GM12878 (cell line): ENCODE measurements at regions not wholly inside any gene's neighbourhood (a gene's known extent, or its start where the extent isn't known, plus 50 kb on each side); places are given as distances from the start of the nearest gene placed in this dataset.

ENCODE experiments used
- ATAC-seq: fragments of 200-7000 bp; cut with Tn5 transposase; 3 replicates; pipeline ENCODE4 v1.9.1; 2020; ENCODE audit warnings: mild to moderate bottlenecking, moderate library complexity
- BruUV-seq: library from RNA; stranded (reverse); fragments of 400-500 nt; replicated peaks from 2 replicates; lab custom pipeline; 2021; lab: Mats Ljungman, UMichigan
- CTCF ChIA-PET: fragments of 300-600 bp; sonication (Branson Sonifier 250); formaldehyde crosslinking; extraction: SDS; loops from one replicate; lab custom pipeline; 2021; ENCODE audit warnings: inconsistent platforms; lab: Yijun Ruan, JAX
- POLR2A ChIA-PET: fragments of 350-600 bp; formaldehyde crosslinking; extraction: SDS; loops from one replicate; lab custom pipeline; 2021; ENCODE audit warnings: inconsistent platforms; lab: Charles Lee
- RAD21 ChIA-PET: fragments of 300-600 bp; sonication (Branson Sonifier 250); formaldehyde crosslinking; loops from one replicate; lab custom pipeline; 2023; ENCODE audit warnings: antibody characterized with exemption; ENCODE audit not compliant: unreplicated experiment; lab: Charles Lee
- SMC1A ChIA-PET: fragments of 300-600 bp; sonication (Branson Sonifier 250); formaldehyde crosslinking; loops from one replicate; lab custom pipeline; 2023; ENCODE audit not compliant: unreplicated experiment, uncharacterized antibody; lab: Charles Lee
- DNase-seq: peaks from one replicate; pipeline ENCODE4 v3.0.0-alpha.2; 2011; ENCODE audit warnings: low read depth, low spot score
- FAIRE-seq: peaks from 3 replicates; lab custom pipeline; 2011; peaks lifted over from hg19 to GRCh38; lab: Jason Lieb, UNC
- H2AFZ ChIP-seq: 2 replicates; pipeline ENCODE4 v1.6.0; 2011; ENCODE audit warnings: low read depth, low read length, control low read depth; ENCODE audit not compliant: control insufficient read depth
- H3K27ac ChIP-seq: 2 replicates; pipeline ENCODE4 v1.5.1; 2011; ENCODE audit warnings: control low read depth; ENCODE audit not compliant: control insufficient read depth, insufficient read depth
- H3K27me3 ChIP-seq, 2 experiments: replicated peaks in 1 of 2; 2 replicates each; pipeline versions ENCODE4 v1.6.0 to v1.6.1; 2011; ENCODE audit warnings: low read length in 1 of 2; ENCODE audit not compliant: control insufficient read depth in 2 of 2, insufficient read depth in 2 of 2
- H3K36me3 ChIP-seq, 2 experiments: 2 replicates each; pipeline ENCODE4 v1.5.1; 2011; ENCODE audit warnings: low read length in 1 of 2; ENCODE audit not compliant: control insufficient read depth in 2 of 2, insufficient read depth in 2 of 2
- H3K4me1 ChIP-seq: 2 replicates; pipeline ENCODE4 v1.6.1; 2011; ENCODE audit warnings: mild to moderate bottlenecking, low read length, moderate library complexity, mixed read lengths; ENCODE audit not compliant: control insufficient read depth, insufficient read depth
- H3K4me2 ChIP-seq: 2 replicates; pipeline ENCODE4 v1.6.0; 2011; ENCODE audit warnings: control low read depth; ENCODE audit not compliant: control insufficient read depth, insufficient read depth
- H3K4me3 ChIP-seq: fragments of 200-600 bp; sonication (generic); 2 replicates; pipeline ENCODE4 v1.5.1; 2016
- H3K79me2 ChIP-seq: 2 replicates; pipeline ENCODE4 v1.6.0; 2011; ENCODE audit warnings: low read length; ENCODE audit not compliant: control insufficient read depth, insufficient read depth
- H3K9ac ChIP-seq: 2 replicates; pipeline ENCODE4 v1.8.0; 2011; ENCODE audit warnings: low read length, control low read depth, mixed read lengths; ENCODE audit not compliant: control insufficient read depth, insufficient read depth
- H3K9me3 ChIP-seq: replicated peaks from 3 replicates; pipeline ENCODE4 v1.5.1; 2011; ENCODE audit warnings: mild to moderate bottlenecking, low read length; ENCODE audit not compliant: control insufficient read depth, insufficient read depth
- H4K20me1 ChIP-seq: 2 replicates; pipeline ENCODE4 v1.6.0; 2011; ENCODE audit not compliant: control insufficient read depth, insufficient read depth
- CHD1 ChIP-seq: IDR thresholded peaks from 2 replicates; pipeline ENCODE4 v1.6.1; 2012; ENCODE audit warnings: low read depth, low read length, improper control_type of control experiment
- GABPA ChIP-seq: IDR thresholded peaks from 2 replicates; pipeline ENCODE4 v1.6.1; 2014; ENCODE audit warnings: antibody characterized with exemption, low read depth, mild to moderate bottlenecking, inconsistent platforms
- HCFC1 ChIP-seq: fragments of 150-350 bp; IDR thresholded peaks from 2 replicates; pipeline ENCODE4 v1.6.1; 2014; ENCODE audit warnings: low read length
- JUNB ChIP-seq: IDR thresholded peaks from 2 replicates; pipeline ENCODE4 v1.6.1; 2016; ENCODE audit warnings: antibody characterized with exemption, mild to moderate bottlenecking
- JUND ChIP-seq: IDR thresholded peaks from 2 replicates; pipeline ENCODE4 v1.6.1; 2012; ENCODE audit warnings: low read depth, mild to moderate bottlenecking, low read length, improper control_type of control experiment, moderate library complexity
- MYB ChIP-seq: fragments of 150-350 bp; IDR thresholded peaks from 2 replicates; pipeline ENCODE4 v1.6.1; 2014; ENCODE audit warnings: mild to moderate bottlenecking, low read depth, low read length, borderline replicate concordance
- NFYA ChIP-seq: IDR thresholded peaks from 2 replicates; pipeline ENCODE4 v1.6.1; 2011; ENCODE audit warnings: low read depth, mild to moderate bottlenecking, low read length, improper control_type of control experiment, borderline replicate concordance
- PAX5 ChIP-seq: IDR thresholded peaks from 2 replicates; pipeline ENCODE4 v1.6.1; 2011; ENCODE audit warnings: low read depth, low read length, borderline replicate concordance
- PML ChIP-seq: IDR thresholded peaks from 2 replicates; pipeline ENCODE4 v1.6.1; 2012; ENCODE audit warnings: low read length, inconsistent platforms
- RB1 ChIP-seq: fragments of 450-650 bp; formaldehyde crosslinking; IDR thresholded peaks from 2 replicates; pipeline ENCODE4 v1.6.1; 2017; ENCODE audit warnings: mild to moderate bottlenecking, borderline replicate concordance
- RBBP5 ChIP-seq: fragments of 200-600 bp; sonication (generic); conservative IDR thresholded peaks from 2 replicates; pipeline ENCODE4 v1.6.1; 2016
- SKIL ChIP-seq: fragments of 450-650 bp; IDR thresholded peaks from 2 replicates; pipeline ENCODE4 v1.6.1; 2017; ENCODE audit warnings: mild to moderate bottlenecking, low read depth, inconsistent platforms; ENCODE audit not compliant: poor library complexity, severe bottlenecking
- SREBF1 ChIP-seq: IDR thresholded peaks from 2 replicates; pipeline ENCODE4 v1.6.1; 2012; ENCODE audit warnings: mild to moderate bottlenecking, low read length
- SUPT20H ChIP-seq: IDR thresholded peaks from 2 replicates; pipeline ENCODE4 v1.6.1; 2011; ENCODE audit warnings: low read depth, mild to moderate bottlenecking, low read length, moderate library complexity, borderline replicate concordance; ENCODE audit not compliant: control insufficient read depth
- YY1 ChIP-seq: IDR thresholded peaks from 2 replicates; pipeline ENCODE4 v1.6.1; 2011; ENCODE audit warnings: low read depth, mild to moderate bottlenecking, low read length
- ZBTB11 ChIP-seq: fragments of 450-650 bp; formaldehyde crosslinking; IDR thresholded peaks from 2 replicates; pipeline ENCODE4 v1.5.0; 2022; ENCODE audit warnings: mild to moderate bottlenecking, missing genetic modification characterization
- ZBTB4 ChIP-seq: fragments of 450-650 bp; formaldehyde crosslinking; IDR thresholded peaks from 2 replicates; pipeline ENCODE4 v1.4.0; 2022; ENCODE audit warnings: mild to moderate bottlenecking, moderate library complexity
- ZNF622 ChIP-seq: fragments of 450-650 bp; IDR thresholded peaks from 2 replicates; pipeline ENCODE4 v1.6.1; 2017; ENCODE audit warnings: mild to moderate bottlenecking, inconsistent platforms
- WGBS: methylation state at CpG from one replicate; pipeline ENCODE4 v1.1.6; 2016; ENCODE audit warnings: low lambda C conversion rate; ENCODE audit not compliant: insufficient replicate concordance, insufficient coverage; ENCODE audit errors: missing lambda C conversion rate; 5-methylcytosine and 5-hydroxymethylcytosine counted together
- in situ Hi-C: fragments of 300-500 bp; cut with MboI; formaldehyde crosslinking; loops from 9 replicates; pipeline ENCODE4 v1.14.3; 2018; ENCODE audit warnings: mixed read lengths
- intact Hi-C: fragments of 100-400 bp; cut with micrococcal nuclease; formaldehyde crosslinking; loops from one replicate; pipeline ENCODE4 v1.14.2; 2022; ENCODE audit not compliant: unreplicated experiment

GRCh38 chr3:23099021-23099420, 104.1 kb upstream of the UBE2E2 start:
- ATAC-seq (no peak), DNase-seq (no peak), FAIRE-seq (no peak)
- TF ChIP-seq ZBTB4 (CRISPR knock-in tag): no peak
- TF ChIP-seq CHD1: no peak
- TF ChIP-seq JUND: no peak
- TF ChIP-seq NFYA: no peak
- no peak for TF ChIP-seq ZBTB11 (CRISPR knock-in tag)
- TF ChIP-seq SUPT20H: no peak
- no peak for TF ChIP-seq MYB
- TF ChIP-seq GABPA: no peak
- no peak for TF ChIP-seq RBBP5
- no peak for TF ChIP-seq HCFC1
- TF ChIP-seq YY1: no peak
- no peak for TF ChIP-seq RB1
- TF ChIP-seq SKIL: no peak
- no peak for TF ChIP-seq PAX5
- TF ChIP-seq SREBF1: no peak
- no peak for TF ChIP-seq JUNB
- no peak for TF ChIP-seq PML
- no peak for TF ChIP-seq ZNF622
- in situ Hi-C loops: no loop called here
- Histone ChIP-seq H3K9ac (no peak overlapping the region), H3K4me3 (no peak overlapping the region), H3K27ac (no peak overlapping the region), H4K20me1 (no peaks in the 10 kb centered on the region), H3K27me3 (no peaks in the 10 kb centered on the region), H3K79me2 (no peaks in the 10 kb centered on the region), H3K4me2 (no peak overlapping the region), H3K36me3 (no peaks in the 10 kb centered on the region), H2AFZ (no peak overlapping the region), H3K4me1 (no peaks in the 10 kb centered on the region), H3K9me3 (no peaks in the 10 kb centered on the region)
- ChIA-PET POLR2A (no interaction called here), SMC1A (no interaction called here), CTCF (no interaction called here), RAD21 (no interaction called here)
- 0% methylated on average over 1 of the region's 1 CpG for WGBS
- BruUV-seq: no TSS peak
- intact Hi-C loops: no loop called here
